Vagina (tissue), 2 donors: ENCODE measurements at regions not wholly inside any gene's neighbourhood (a gene's known extent, or its start where the extent isn't known, plus 50 kb on each side); places are given as distances from the start of the nearest gene placed in this dataset.

ENCODE experiments used
- DNase-seq, 2 donors: peaks; one replicate each; pipeline ENCODE4 v3.0.0-alpha.2; 2017; ENCODE audit errors: extremely low spot score in 2 of 2
- H3K27ac ChIP-seq: fragments of 200-600 bp; sonication (generic); one replicate; pipeline ENCODE4 v1.5.1; 2019
- H3K27me3 ChIP-seq: fragments of 200-600 bp; sonication (generic); one replicate; pipeline ENCODE4 v1.5.1; 2019
- H3K36me3 ChIP-seq, 2 donors: fragments of 200-600 bp; sonication (generic); one replicate each; pipeline ENCODE4 v1.5.1; 2017 to 2019
- H3K4me1 ChIP-seq: fragments of 200-600 bp; sonication (generic); one replicate; pipeline ENCODE4 v1.5.1; 2019
- H3K4me3 ChIP-seq, 2 donors: fragments of 200-600 bp; sonication (generic); 1 replicate in 1 of 2; 2 replicates in 1 of 2; pipeline ENCODE4 v1.5.1; 2016 to 2019
- H3K9me3 ChIP-seq: fragments of 200-600 bp; sonication (generic); one replicate; pipeline ENCODE4 v1.5.1; 2019
- CTCF ChIP-seq, 3 experiments: fragments of 450-650 bp in 2 of 3; fragments of 200-600 bp in 1 of 3; sonication (generic) in 1 of 3; IDR thresholded peaks; one replicate each; pipeline ENCODE4 v1.5.1; 2017 to 2019; ENCODE audit warnings: antibody characterized with exemption in 3 of 3, mild to moderate bottlenecking in 2 of 3, moderate library complexity in 2 of 3
- POLR2A ChIP-seq, 2 donors: fragments of 450-650 bp; IDR thresholded peaks; one replicate each; pipeline ENCODE4 v1.6.1; 2017; ENCODE audit warnings: antibody characterized with exemption in 2 of 2, mild to moderate bottlenecking in 2 of 2, moderate library complexity in 2 of 2
- POLR2AphosphoS5 ChIP-seq, 2 donors: sonication (generic); formaldehyde crosslinking; IDR thresholded peaks; one replicate each; pipeline ENCODE4 v1.9.0; 2017; ENCODE audit warnings: antibody characterized with exemption in 2 of 2, mild to moderate bottlenecking in 2 of 2, low read depth in 1 of 2; ENCODE audit not compliant: insufficient read depth in 1 of 2
- intact Hi-C: fragments of 100-400 bp; cut with DNase I; formaldehyde crosslinking; loops from one replicate; pipeline ENCODE4 v1.15.1; 2023

GRCh38 chrX:151859481-151859880 is 53.2 kb upstream of the MAGEA4 start:
- DNase-seq, result no peak
- Histone ChIP-seq H3K4me3 (no peak overlapping the region), H3K9me3 (no peaks in the 10 kb centered on the region), H3K27me3 (no peaks in the 10 kb centered on the region), H3K27ac (no peak overlapping the region), H3K4me1 (no peaks in the 10 kb centered on the region), H3K36me3 (no peaks in the 10 kb centered on the region)
- TF ChIP-seq POLR2AphosphoS5 (IDR thresholded peaks at IDR 0.05; ENCODE audit: insufficient read depth in 1 of 2, low read depth in 1 of 2), result no peak
- no peak for TF ChIP-seq CTCF (IDR thresholded peaks at IDR 0.05)
- TF ChIP-seq POLR2A (IDR thresholded peaks at IDR 0.05), result no peak
- intact Hi-C loops, result no loop called here

GRCh38 chrX:151860827-151861226 is 51.9 kb upstream of the MAGEA4 start:
- TF ChIP-seq POLR2AphosphoS5 (IDR thresholded peaks at IDR 0.05; ENCODE audit: insufficient read depth in 1 of 2, low read depth in 1 of 2) (no peak), POLR2A (IDR thresholded peaks at IDR 0.05) (no peak), CTCF (IDR thresholded peaks at IDR 0.05) (no peak)
- Histone ChIP-seq H3K27me3 (no peaks in the 10 kb centered on the region), H3K4me3 (no peak overlapping the region), H3K27ac (no peak overlapping the region), H3K9me3 (no peaks in the 10 kb centered on the region), H3K36me3 (no peaks in the 10 kb centered on the region), H3K4me1 (no peaks in the 10 kb centered on the region)
- intact Hi-C loops, result no loop called here
- DNase-seq, result no peak
